ENCODE measurements at regions not wholly inside any gene's neighbourhood (a gene's known extent, or its start where the extent isn't known, plus 50 kb on each side); places are given as distances from the start of the nearest gene placed in this dataset.

DNA sequence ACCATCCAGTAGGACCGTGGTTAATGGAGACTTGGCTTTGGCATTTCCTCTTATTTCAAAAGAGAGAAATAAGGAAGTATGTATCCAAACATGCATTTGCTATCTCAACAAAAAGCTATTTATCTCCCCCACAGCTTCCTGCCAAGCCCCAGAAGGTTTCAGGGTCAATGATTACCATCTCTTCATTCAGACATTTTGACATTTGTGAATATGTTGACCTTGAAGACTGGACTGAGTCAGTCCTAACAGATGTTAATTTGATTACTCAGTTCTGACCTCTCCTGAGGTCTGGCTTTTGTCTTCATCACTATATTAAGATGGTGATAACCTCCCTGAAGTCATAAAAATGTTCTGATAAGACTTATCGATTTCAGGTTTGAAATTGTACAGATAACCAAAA lies 479.4 kb downstream of the AGTPBP1 start:
- TF ChIP-seq POLR2A (IDR thresholded peaks at IDR 0.05), result no peak
- TF ChIP-seq, protein P1, sequence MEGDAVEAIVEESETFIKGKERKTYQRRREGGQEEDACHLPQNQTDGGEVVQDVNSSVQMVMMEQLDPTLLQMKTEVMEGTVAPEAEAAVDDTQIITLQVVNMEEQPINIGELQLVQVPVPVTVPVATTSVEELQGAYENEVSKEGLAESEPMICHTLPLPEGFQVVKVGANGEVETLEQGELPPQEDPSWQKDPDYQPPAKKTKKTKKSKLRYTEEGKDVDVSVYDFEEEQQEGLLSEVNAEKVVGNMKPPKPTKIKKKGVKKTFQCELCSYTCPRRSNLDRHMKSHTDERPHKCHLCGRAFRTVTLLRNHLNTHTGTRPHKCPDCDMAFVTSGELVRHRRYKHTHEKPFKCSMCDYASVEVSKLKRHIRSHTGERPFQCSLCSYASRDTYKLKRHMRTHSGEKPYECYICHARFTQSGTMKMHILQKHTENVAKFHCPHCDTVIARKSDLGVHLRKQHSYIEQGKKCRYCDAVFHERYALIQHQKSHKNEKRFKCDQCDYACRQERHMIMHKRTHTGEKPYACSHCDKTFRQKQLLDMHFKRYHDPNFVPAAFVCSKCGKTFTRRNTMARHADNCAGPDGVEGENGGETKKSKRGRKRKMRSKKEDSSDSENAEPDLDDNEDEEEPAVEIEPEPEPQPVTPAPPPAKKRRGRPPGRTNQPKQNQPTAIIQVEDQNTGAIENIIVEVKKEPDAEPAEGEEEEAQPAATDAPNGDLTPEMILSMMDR (IDR thresholded peaks at IDR 0.05), result no peak
